Right lobe of liver (tissue), 4 donors: ENCODE measurements at regions not wholly inside any gene's neighbourhood (a gene's known extent, or its start where the extent isn't known, plus 50 kb on each side); places are given as distances from the start of the nearest gene placed in this dataset.

Source experiments
- CTCF ChIP-seq, 4 donors: fragments of 200-600 bp in 3 of 4; fragments of 450-650 bp in 1 of 4; IDR thresholded peaks; one replicate each; pipeline versions ENCODE4 v1.5.1 to v1.8.0; 2016 to 2022; ENCODE audit warnings: antibody characterized with exemption in 4 of 4, mild to moderate bottlenecking in 2 of 4
- POLR2A ChIP-seq: fragments of 450-650 bp; IDR thresholded peaks from one replicate; pipeline ENCODE4 v1.6.1; 2017; ENCODE audit warnings: antibody characterized with exemption, mild to moderate bottlenecking
- donor health status: DM: no; HTN: no; CAD: no.
- donor health status: DM: no; HTN: no; CAD: no.
- donor health status: DM: no; HTN: yes; CAD: no.

DNA sequence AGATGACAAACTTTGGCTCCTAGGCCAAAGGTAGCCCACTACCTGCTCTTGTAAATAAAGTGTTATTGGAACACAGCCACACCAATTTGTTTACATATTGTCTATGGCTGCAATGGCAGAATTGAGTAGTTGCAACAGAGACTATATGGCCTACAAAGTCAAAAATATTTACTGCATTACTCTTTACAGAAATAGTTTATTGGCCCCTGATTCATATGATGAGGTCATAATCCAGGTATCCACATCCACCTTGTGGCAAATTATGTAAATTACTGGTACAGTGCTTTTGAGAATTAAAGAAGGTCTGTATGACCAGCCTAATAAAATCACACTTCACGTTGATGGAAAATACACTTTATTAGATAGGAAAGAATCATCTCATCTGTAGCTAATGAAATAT is 337.0 kb upstream of the DDX53 start:
- TF ChIP-seq CTCF (IDR thresholded peaks at IDR 0.05) (no peak), POLR2A (no peak)
